ENCODE measurements at regions not wholly inside any gene's neighbourhood (a gene's known extent, or its start where the extent isn't known, plus 50 kb on each side); places are given as distances from the start of the nearest gene placed in this dataset.

DNA sequence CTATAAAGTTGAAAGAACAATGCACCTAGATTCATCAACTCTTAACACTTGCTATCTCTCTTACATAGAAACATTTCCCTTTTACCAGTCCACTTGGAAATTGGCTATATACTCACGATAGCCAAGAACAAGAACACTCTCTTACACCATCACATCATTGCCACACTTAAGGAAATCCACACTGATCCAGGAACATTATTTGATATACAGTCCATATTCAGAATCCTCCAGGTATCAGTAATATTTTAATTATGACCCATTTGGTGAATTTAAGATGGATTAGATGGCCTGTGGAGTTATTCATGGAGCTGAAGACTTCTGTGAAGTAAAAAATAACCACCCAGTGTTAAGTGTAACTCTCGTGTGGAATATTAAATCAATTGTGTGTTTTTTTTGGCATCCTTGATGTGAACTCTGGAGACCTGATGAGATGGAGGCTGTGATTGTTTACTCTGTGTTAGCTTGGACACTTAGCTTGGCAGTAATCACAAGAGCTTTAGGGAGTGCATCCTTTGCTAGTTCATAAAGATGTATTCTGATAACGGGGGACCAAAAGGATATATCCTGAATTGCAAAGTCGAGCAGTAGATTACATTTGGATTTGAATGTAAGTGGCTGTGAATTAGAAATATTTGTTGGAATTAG is 52.0 kb upstream of the ABL1 start:
- no peak for DNase-seq

DNA sequence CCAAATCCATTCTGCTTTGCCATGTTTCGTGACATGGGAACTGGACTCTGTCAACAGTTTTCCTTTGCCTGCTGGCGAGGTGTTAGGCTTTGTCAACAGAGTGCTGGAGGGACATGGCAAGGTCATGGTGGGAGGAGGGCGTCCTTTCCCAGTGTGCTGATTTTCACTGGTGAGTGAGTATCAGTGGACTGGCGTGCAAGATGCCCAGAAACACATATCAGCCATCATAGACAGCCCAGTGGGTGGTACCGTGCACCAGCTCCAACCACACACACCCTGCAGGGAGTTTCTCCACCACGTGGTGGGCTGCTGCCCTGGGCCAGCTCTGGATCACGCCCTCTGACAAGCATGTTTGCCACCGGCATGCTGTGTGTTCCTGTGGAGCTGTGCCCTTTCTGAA is 50.0 kb upstream of the ABL1 start:
- no peak for DNase-seq

Measured in NCI-H526 treated with DMSO at 0.1 percent for 48 hours (cell line).